A673 (cell line): ENCODE measurements at regions not wholly inside any gene's neighbourhood (a gene's known extent, or its start where the extent isn't known, plus 50 kb on each side); places are given as distances from the start of the nearest gene placed in this dataset.

ENCODE experiments used
- CTCF ChIP-seq: fragments of 300-800, 200-600 bp; sonication (generic); conservative IDR thresholded peaks from 2 replicates; pipeline ENCODE4 v1.5.1; 2017; ENCODE audit warnings: low read depth, mild to moderate bottlenecking, antibody characterized with exemption, low read length, moderate library complexity, mixed read lengths
- EZH2 ChIP-seq: fragments of 200-600 bp; sonication (generic); IDR thresholded peaks from 2 replicates; pipeline ENCODE4 v1.6.1; 2017; ENCODE audit warnings: borderline replicate concordance, low read depth, mild to moderate bottlenecking, mixed read lengths, antibody characterized with exemption, low read length; ENCODE audit not compliant: poor library complexity, severe bottlenecking

DNA sequence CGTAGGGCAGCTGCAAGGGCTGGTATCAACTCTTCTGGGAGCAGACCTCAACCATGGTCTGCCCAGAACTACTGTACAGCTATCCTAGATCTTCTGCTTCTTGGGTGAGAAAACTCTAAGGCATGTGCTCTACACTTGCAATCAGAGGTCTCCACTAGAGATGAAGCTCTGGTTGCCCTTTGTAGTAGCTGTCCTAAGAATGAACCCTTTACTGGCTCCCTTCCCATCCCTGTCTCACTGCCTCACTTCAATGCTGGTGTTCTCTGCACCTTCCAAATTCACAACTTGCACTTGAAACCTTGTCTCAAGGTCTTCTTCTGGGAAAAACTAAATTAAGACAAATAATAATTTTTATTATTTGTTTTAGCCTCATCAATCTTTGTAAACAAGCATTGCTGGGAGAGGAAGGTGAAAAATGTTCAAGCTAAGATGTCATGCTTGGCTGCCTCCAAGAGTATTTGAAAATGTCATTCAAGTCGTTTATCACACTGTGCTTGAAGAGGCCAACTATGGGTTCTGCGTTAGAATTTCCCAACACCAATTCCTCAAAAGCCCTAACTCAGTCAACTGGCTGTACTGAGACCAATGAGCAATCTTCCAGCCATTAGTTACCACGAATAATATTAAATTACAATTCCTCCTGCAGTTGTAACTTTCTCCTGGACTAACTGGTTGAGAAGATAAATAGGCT, 216.9 kb upstream of the ADRA1D start:
- TF ChIP-seq CTCF (no peak), EZH2 (no peak)
